NK-92 (cell line): ENCODE measurements at regions not wholly inside any gene's neighbourhood (a gene's known extent, or its start where the extent isn't known, plus 50 kb on each side); places are given as distances from the start of the nearest gene placed in this dataset.
"Not testable (repeated sequence)": the region's sequence is repeated elsewhere in the genome, so short reads cannot be mapped to it uniquely, and the experiment has no call there.

Source experiments
- DNase-seq: peaks from one replicate; lab custom pipeline; 2025; ENCODE audit not compliant: unreplicated experiment; lab: John Stamatoyannopoulos, UW

GRCh38 chr14:22390195-22390594 lies 198.8 kb downstream of the DAD1 start:
- no peak for DNase-seq

GRCh38 chr14:22388669-22389595 lies 200.1 kb downstream of the DAD1 start:
- no peak for DNase-seq

- DNase-seq = no peak
These were observed 201.2 kb downstream of the DAD1 start for GRCh38 chr14:22387776-22388241.

GRCh38 chr14:22386924-22387775 lies 201.9 kb downstream of the DAD1 start:
- DNase-seq = no peak

GRCh38 chr14:22384974-22385526 lies 204.0 kb downstream of the DAD1 start:
- DNase-seq = no peak

GRCh38 chr14:22384167-22384549 lies 204.9 kb downstream of the DAD1 start:
- no peak for DNase-seq

- no peak for DNase-seq
These were observed 205.4 kb downstream of the DAD1 start for GRCh38 chr14:22383515-22384166.

GRCh38 chr14:22382955-22383354 lies 206.1 kb downstream of the DAD1 start:
- DNase-seq = no peak

- no peak for DNase-seq
These were observed 206.6 kb downstream of the DAD1 start for GRCh38 chr14:22382395-22382794.

- no peak for DNase-seq
These were observed 207.3 kb downstream of the DAD1 start for GRCh38 chr14:22381766-22382165.

- DNase-seq = no peak
These were observed 207.6 kb downstream of the DAD1 start for GRCh38 chr14:22381408-22381760.

- DNase-seq = no peak
These were observed 208.2 kb downstream of the DAD1 start for GRCh38 chr14:22380571-22381407.

- DNase-seq = no peak
These were observed 209.3 kb downstream of the DAD1 start for GRCh38 chr14:22379727-22380126.

GRCh38 chr14:22378181-22378580 lies 210.8 kb downstream of the DAD1 start:
- no peak for DNase-seq

GRCh38 chr14:22375321-22375930 lies 213.6 kb downstream of the DAD1 start:
- no peak for DNase-seq

GRCh38 chr14:22370084-22370847 lies 218.8 kb downstream of the DAD1 start:
- DNase-seq = no peak

GRCh38 chr14:22358726-22359125 lies 230.3 kb downstream of the DAD1 start:
- DNase-seq = no peak

- DNase-seq = not testable (repeated sequence)
These were observed 239.7 kb downstream of the DAD1 start for GRCh38 chr14:22349281-22349680.

- DNase-seq = no peak
These were observed 244.4 kb downstream of the DAD1 start for GRCh38 chr14:22344673-22345072.
